GM06990 (cell line): ENCODE measurements at regions not wholly inside any gene's neighbourhood (a gene's known extent, or its start where the extent isn't known, plus 50 kb on each side); places are given as distances from the start of the nearest gene placed in this dataset.

ENCODE experiments used
- DNase-seq: peaks from one replicate; pipeline ENCODE4 v3.0.0-alpha.2; 2011; ENCODE audit not compliant: insufficient read length; ENCODE audit errors: extremely low read depth
- H3K27me3 ChIP-seq: replicated peaks from 2 replicates; pipeline ENCODE4 v1.6.0; 2011; ENCODE audit warnings: low read length; ENCODE audit not compliant: control insufficient read depth, insufficient read depth
- H3K36me3 ChIP-seq: 2 replicates; pipeline ENCODE4 v1.5.1; 2011; ENCODE audit warnings: low read length; ENCODE audit not compliant: control insufficient read depth, insufficient read depth
- H3K4me3 ChIP-seq: replicated peaks from 2 replicates; pipeline ENCODE4 v1.5.1; 2011; ENCODE audit warnings: low read depth, mild to moderate bottlenecking, control low read depth, low read length
- CTCF ChIP-seq: IDR thresholded peaks from 2 replicates; pipeline ENCODE4 v1.5.1; 2011; ENCODE audit warnings: low read length, control low read depth, mild to moderate bottlenecking, inconsistent platforms; ENCODE audit not compliant: insufficient read depth, poor library complexity, severe bottlenecking

- H3K27me3 ChIP-seq: no peaks in the 10 kb centered on the region
- no peak overlapping the region for H3K4me3 ChIP-seq
- TF ChIP-seq CTCF: no peak
- DNase-seq: no peak
- no peaks in the 10 kb centered on the region for H3K36me3 ChIP-seq
These were observed 207.0 kb downstream of the MYRFL start for GRCh38 chr12:70032076-70032475.

- H3K27me3 ChIP-seq: no peaks in the 10 kb centered on the region
- DNase-seq: no peak
- TF ChIP-seq CTCF: no peak
These were observed 208.3 kb downstream of the MYRFL start for GRCh38 chr12:70033310-70033709.

GRCh38 chr12:70040141-70040540 is 203.1 kb upstream of the CNOT2 start:
- TF ChIP-seq CTCF: no peak
- no peak for DNase-seq

More at GRCh38 chr12:70033310-70033709, 208.3 kb downstream of the MYRFL start:
- H3K36me3 ChIP-seq: no peaks in the 10 kb centered on the region
- H3K4me3 ChIP-seq: no peak overlapping the region

GRCh38 chr12:70042675-70043074 is 200.6 kb upstream of the CNOT2 start:
- TF ChIP-seq CTCF: no peak
- Histone ChIP-seq H3K4me3 (no peak overlapping the region), H3K36me3 (no peaks in the 10 kb centered on the region), H3K27me3 (no peaks in the 10 kb centered on the region)
- no peak for DNase-seq

More at GRCh38 chr12:70040141-70040540, 203.1 kb upstream of the CNOT2 start:
- no peaks in the 10 kb centered on the region for H3K27me3 ChIP-seq
- no peaks in the 10 kb centered on the region for H3K36me3 ChIP-seq
- no peak overlapping the region for H3K4me3 ChIP-seq

GRCh38 chr12:70043490-70044138 is 199.6 kb upstream of the CNOT2 start:
- TF ChIP-seq CTCF: no peak
- no peak overlapping the region for H3K4me3 ChIP-seq
- no peaks in the 10 kb centered on the region for H3K27me3 ChIP-seq
- no peaks in the 10 kb centered on the region for H3K36me3 ChIP-seq
- no peak for DNase-seq

- Histone ChIP-seq H3K4me3 (no peak overlapping the region), H3K36me3 (no peaks in the 10 kb centered on the region), H3K27me3 (no peaks in the 10 kb centered on the region)
- TF ChIP-seq CTCF: no peak
- DNase-seq: no peak
These were observed 199.1 kb upstream of the CNOT2 start for GRCh38 chr12:70044167-70044566.
